ENCODE measurements at regions not wholly inside any gene's neighbourhood (a gene's known extent, or its start where the extent isn't known, plus 50 kb on each side); places are given as distances from the start of the nearest gene placed in this dataset.

GRCh38 chr6:139932671-139933070, 558.2 kb upstream of the CITED2 start:
- DNase-seq (ENCODE audit: low spot score), result no peak
- BruUV-seq (replicated peaks), result no TSS peak
- ChIA-PET CTCF (no interaction called here), POLR2A (ENCODE audit: low non-redundant PET) (no interaction called here)
- Histone ChIP-seq H3K27ac (ENCODE audit: low read depth, low read length, poor library complexity, severe bottlenecking) (no peak overlapping the region), H3K36me3 (ENCODE audit: insufficient read depth, low read length, poor library complexity, severe bottlenecking) (no peaks in the 10 kb centered on the region), H3K9me3 (ENCODE audit: low read depth, low read length, poor library complexity, severe bottlenecking) (no peaks in the 10 kb centered on the region), H3K4me1 (ENCODE audit: insufficient read depth, low read length, poor library complexity, severe bottlenecking) (no peaks in the 10 kb centered on the region), H3K27me3 (replicated peaks; ENCODE audit: insufficient read depth, low read depth, low read length, poor library complexity) (no peaks in the 10 kb centered on the region), H3K4me3 (ENCODE audit: low read depth, low read length, poor library complexity, severe bottlenecking) (no peak overlapping the region)
- TF ChIP-seq EZH2 (IDR thresholded peaks at IDR 0.05; ENCODE audit: borderline replicate concordance, low read depth, low read length, poor library complexity, severe bottlenecking) (no peak), CTCF (conservative IDR thresholded peaks at IDR 0.05; ENCODE audit: low read depth, low read length) (no peak)
- intact Hi-C loops (cut with micrococcal nuclease; ENCODE audit: unreplicated experiment), result no loop called here

GRCh38 chr6:139931747-139932146, 557.3 kb upstream of the CITED2 start:
- no peak for TF ChIP-seq CTCF (conservative IDR thresholded peaks at IDR 0.05; ENCODE audit: low read depth, low read length)
- no peak for TF ChIP-seq EZH2 (IDR thresholded peaks at IDR 0.05; ENCODE audit: borderline replicate concordance, low read depth, low read length, poor library complexity, severe bottlenecking)
- ChIA-PET POLR2A (ENCODE audit: low non-redundant PET) (no interaction called here), CTCF (no interaction called here)
- Histone ChIP-seq H3K27ac (ENCODE audit: low read depth, low read length, poor library complexity, severe bottlenecking) (no peak overlapping the region), H3K4me3 (ENCODE audit: low read depth, low read length, poor library complexity, severe bottlenecking) (no peak overlapping the region), H3K4me1 (ENCODE audit: insufficient read depth, low read length, poor library complexity, severe bottlenecking) (peaks cover 4% of the 10 kb centered on the region), H3K9me3 (ENCODE audit: low read depth, low read length, poor library complexity, severe bottlenecking) (no peaks in the 10 kb centered on the region), H3K27me3 (replicated peaks; ENCODE audit: insufficient read depth, low read depth, low read length, poor library complexity) (no peaks in the 10 kb centered on the region), H3K36me3 (ENCODE audit: insufficient read depth, low read length, poor library complexity, severe bottlenecking) (no peaks in the 10 kb centered on the region)
- no TSS peak for BruUV-seq (replicated peaks)
- DNase-seq (ENCODE audit: low spot score), result no peak
- intact Hi-C loops (cut with micrococcal nuclease; ENCODE audit: unreplicated experiment), result no loop called here

- POLR2A ChIA-PET (ENCODE audit: low non-redundant PET), result no interaction called here
- intact Hi-C loops (cut with micrococcal nuclease; ENCODE audit: unreplicated experiment), result no loop called here
- Histone ChIP-seq H3K9me3 (ENCODE audit: low read depth, low read length, poor library complexity, severe bottlenecking) (no peaks in the 10 kb centered on the region), H3K27ac (ENCODE audit: low read depth, low read length, poor library complexity, severe bottlenecking) (no peak overlapping the region), H3K4me3 (ENCODE audit: low read depth, low read length, poor library complexity, severe bottlenecking) (no peak overlapping the region), H3K4me1 (ENCODE audit: insufficient read depth, low read length, poor library complexity, severe bottlenecking) (peaks cover 9% of the 10 kb centered on the region), H3K36me3 (ENCODE audit: insufficient read depth, low read length, poor library complexity, severe bottlenecking) (no peaks in the 10 kb centered on the region), H3K27me3 (replicated peaks; ENCODE audit: insufficient read depth, low read depth, low read length, poor library complexity) (no peaks in the 10 kb centered on the region)
- CTCF ChIA-PET, result interaction anchor here (0.6 kb wide), 1 partner anchor 307 kb away, joined by 7 read pairs; no protein-coding TSS in a partner anchor
- DNase-seq (ENCODE audit: low spot score), result no peak
- TF ChIP-seq CTCF (conservative IDR thresholded peaks at IDR 0.05; ENCODE audit: low read depth, low read length), result no peak
- TF ChIP-seq EZH2 (IDR thresholded peaks at IDR 0.05; ENCODE audit: borderline replicate concordance, low read depth, low read length, poor library complexity, severe bottlenecking), result no peak
- no TSS peak for BruUV-seq (replicated peaks)
These were observed 553.4 kb upstream of the CITED2 start for GRCh38 chr6:139927742-139928305.

All from A673 (cell line).